Suprapubic skin (tissue), 4 donors: ENCODE measurements at regions not wholly inside any gene's neighbourhood (a gene's known extent, or its start where the extent isn't known, plus 50 kb on each side); places are given as distances from the start of the nearest gene placed in this dataset.
A peak's percentile ranks its signal among the peaks of the same experiment; 100 is the strongest.
"Not testable (repeated sequence)": the region's sequence is repeated elsewhere in the genome, so short reads cannot be mapped to it uniquely, and the experiment has no call there.

Source experiments
- DNase-seq, 2 donors: peaks; one replicate each; pipeline ENCODE4 v3.0.0-alpha.2; 2019; ENCODE audit warnings: low spot score in 2 of 2
- H3K27ac ChIP-seq: fragments of 200-600 bp; sonication (generic); one replicate; pipeline ENCODE4 v1.5.1; 2019
- H3K27me3 ChIP-seq: fragments of 200-600 bp; sonication (generic); one replicate; pipeline ENCODE4 v1.5.1; 2019
- H3K36me3 ChIP-seq: fragments of 200-600 bp; sonication (generic); one replicate; pipeline ENCODE4 v1.5.1; 2019
- H3K4me1 ChIP-seq: fragments of 200-600 bp; sonication (generic); one replicate; pipeline ENCODE4 v1.5.1; 2019
- H3K4me3 ChIP-seq: fragments of 200-600 bp; sonication (generic); one replicate; pipeline ENCODE4 v1.5.1; 2019; ENCODE audit warnings: mild to moderate bottlenecking
- H3K9me3 ChIP-seq: fragments of 200-600 bp; sonication (generic); one replicate; pipeline ENCODE4 v1.5.1; 2019
- CTCF ChIP-seq, 2 donors: fragments of 200-600 bp in 1 of 2; fragments of 450-650 bp in 1 of 2; sonication (generic) in 1 of 2; IDR thresholded peaks; one replicate each; pipeline ENCODE4 v1.5.1; 2016 to 2019; ENCODE audit warnings: antibody characterized with exemption in 2 of 2, mild to moderate bottlenecking in 1 of 2, moderate library complexity in 1 of 2
- EP300 ChIP-seq: sonication (generic); formaldehyde crosslinking; IDR thresholded peaks from one replicate; pipeline ENCODE4 v1.6.1; 2017; ENCODE audit warnings: antibody characterized with exemption
- POLR2A ChIP-seq, 2 donors: fragments of 450-650 bp; IDR thresholded peaks; one replicate each; pipeline ENCODE4 v1.6.1; 2017; ENCODE audit warnings: antibody characterized with exemption in 2 of 2, mild to moderate bottlenecking in 2 of 2, moderate library complexity in 2 of 2
- POLR2AphosphoS5 ChIP-seq, 3 donors: sonication (generic); formaldehyde crosslinking; IDR thresholded peaks; one replicate each; pipeline ENCODE4 v1.6.1; 2017; ENCODE audit warnings: antibody characterized with exemption in 3 of 3
- WGBS: methylation state at CpG from one replicate; pipeline ENCODE4 v1.1.5; 2018; 5-methylcytosine and 5-hydroxymethylcytosine counted together

- Histone ChIP-seq H3K27ac (no peak overlapping the region), H3K36me3 (no peaks in the 10 kb centered on the region), H3K9me3 (peaks cover 2% of the 10 kb centered on the region), H3K4me1 (no peaks in the 10 kb centered on the region), H3K27me3 (no peaks in the 10 kb centered on the region), H3K4me3 (no peak overlapping the region)
- no peak for TF ChIP-seq POLR2A (IDR thresholded peaks at IDR 0.05)
- TF ChIP-seq EP300 = no peak
- no peak for DNase-seq
- WGBS = 78% methylated on average over 5 of the region's 5 CpGs
Observed at GRCh38 chr12:105641749-105642148, 311.3 kb downstream of the C12orf75 start.

- no peak for DNase-seq
- H3K4me1 ChIP-seq = no peaks in the 10 kb centered on the region
- no peak for TF ChIP-seq EP300
- no peak for TF ChIP-seq POLR2AphosphoS5 (IDR thresholded peaks at IDR 0.05)
- no peak for TF ChIP-seq CTCF (IDR thresholded peaks at IDR 0.05)
- TF ChIP-seq POLR2A (IDR thresholded peaks at IDR 0.05) = no peak
- H3K27ac ChIP-seq = no peak overlapping the region
- 71% methylated on average over 5 of the region's 5 CpGs for WGBS
- no peaks in the 10 kb centered on the region for H3K9me3 ChIP-seq
- no peak overlapping the region for H3K4me3 ChIP-seq
- no peaks in the 10 kb centered on the region for H3K27me3 ChIP-seq
- no peaks in the 10 kb centered on the region for H3K36me3 ChIP-seq
Observed at GRCh38 chr12:105644770-105645169, 314.3 kb downstream of the C12orf75 start.

- no peak for TF ChIP-seq POLR2A (IDR thresholded peaks at IDR 0.05)
- no peak for TF ChIP-seq CTCF (IDR thresholded peaks at IDR 0.05)
- TF ChIP-seq EP300 = no peak
- no peak for TF ChIP-seq POLR2AphosphoS5 (IDR thresholded peaks at IDR 0.05)
Observed at GRCh38 chr12:105654606-105655005, 324.1 kb downstream of the C12orf75 start.

GRCh38 chr12:105658389-105658788 is 327.9 kb downstream of the C12orf75 start:
- 89% methylated on average over 2 of the region's 2 CpGs for WGBS
- H3K9me3 ChIP-seq = no peaks in the 10 kb centered on the region
- TF ChIP-seq CTCF (IDR thresholded peaks at IDR 0.05) (no peak), POLR2AphosphoS5 (IDR thresholded peaks at IDR 0.05) (no peak), POLR2A (IDR thresholded peaks at IDR 0.05) (no peak), EP300 (no peak)
- H3K4me3 ChIP-seq = no peak overlapping the region
- no peaks in the 10 kb centered on the region for H3K27me3 ChIP-seq
- no peak for DNase-seq
- peak overlapping the region; percentile 71 for H3K27ac ChIP-seq
- H3K36me3 ChIP-seq = no peaks in the 10 kb centered on the region
- peaks cover 19% of the 10 kb centered on the region for H3K4me1 ChIP-seq

More at GRCh38 chr12:105654606-105655005, 324.1 kb downstream of the C12orf75 start:
- H3K27me3 ChIP-seq = no peaks in the 10 kb centered on the region
- WGBS = 79% methylated on average over 1 of the region's 1 CpG
- peaks cover 10% of the 10 kb centered on the region for H3K4me1 ChIP-seq
- H3K9me3 ChIP-seq = no peaks in the 10 kb centered on the region
- H3K4me3 ChIP-seq = no peak overlapping the region
- DNase-seq = no peak
- H3K27ac ChIP-seq = no peak overlapping the region
- H3K36me3 ChIP-seq = no peaks in the 10 kb centered on the region

- H3K4me1 ChIP-seq = peaks cover 19% of the 10 kb centered on the region
- no peaks in the 10 kb centered on the region for H3K27me3 ChIP-seq
- no peaks in the 10 kb centered on the region for H3K36me3 ChIP-seq
- DNase-seq = no peak
- peak overlapping the region; percentile 71 for H3K27ac ChIP-seq
- no peak for TF ChIP-seq EP300
- TF ChIP-seq POLR2A (IDR thresholded peaks at IDR 0.05) = no peak
- TF ChIP-seq CTCF (IDR thresholded peaks at IDR 0.05) = no peak
- TF ChIP-seq POLR2AphosphoS5 (IDR thresholded peaks at IDR 0.05) = no peak
- WGBS = 40% methylated on average over 2 of the region's 2 CpGs
- H3K9me3 ChIP-seq = no peaks in the 10 kb centered on the region
- H3K4me3 ChIP-seq = no peak overlapping the region
Observed at GRCh38 chr12:105659355-105660075, 329.0 kb downstream of the C12orf75 start.

GRCh38 chr12:105664765-105665164 is 334.3 kb downstream of the C12orf75 start:
- not testable (repeated sequence) for H3K27ac ChIP-seq, H3K4me3 ChIP-seq, H3K36me3 ChIP-seq, DNase-seq, H3K4me1 ChIP-seq, H3K27me3 ChIP-seq, H3K9me3 ChIP-seq
- 70% methylated on average over 1 of the region's 1 CpG for WGBS
